ENCODE measurements at regions not wholly inside any gene's neighbourhood (a gene's known extent, or its start where the extent isn't known, plus 50 kb on each side); places are given as distances from the start of the nearest gene placed in this dataset.

- DNase-seq (ENCODE audit: low spot score), result no peak
- intact Hi-C loops (cut with DNase I), result no loop called here
Observed at GRCh38 chr15:87439090-87439489, 817.4 kb downstream of the NTRK3 start.

- intact Hi-C loops (cut with DNase I), result no loop called here
Observed at GRCh38 chr15:87433871-87434270, 822.7 kb downstream of the NTRK3 start.

GRCh38 chr15:87429754-87430153 is 826.8 kb downstream of the NTRK3 start:
- no peak for DNase-seq (ENCODE audit: low spot score)
- intact Hi-C loops (cut with DNase I), result no loop called here

More at GRCh38 chr15:87433871-87434270, 822.7 kb downstream of the NTRK3 start:
- DNase-seq (ENCODE audit: low spot score), result no peak

- no peak for DNase-seq (ENCODE audit: low spot score)
- intact Hi-C loops (cut with DNase I), result no loop called here
Observed at GRCh38 chr15:87420017-87420416, 836.5 kb downstream of the NTRK3 start.

GRCh38 chr15:87419344-87419743 is 837.2 kb downstream of the NTRK3 start:
- intact Hi-C loops (cut with DNase I), result no loop called here
- DNase-seq (ENCODE audit: low spot score), result no peak

GRCh38 chr15:87416591-87417257 is 839.8 kb downstream of the NTRK3 start:
- no peak for DNase-seq (ENCODE audit: low spot score)
- intact Hi-C loops (cut with DNase I), result no loop called here

GRCh38 chr15:87408902-87409301 is 847.6 kb downstream of the NTRK3 start:
- no peak for DNase-seq (ENCODE audit: low spot score)
- intact Hi-C loops (cut with DNase I), result no loop called here

GRCh38 chr15:87403973-87404372 is 852.6 kb downstream of the NTRK3 start:
- intact Hi-C loops (cut with DNase I), result no loop called here

GRCh38 chr15:87401973-87402372 is 854.6 kb downstream of the NTRK3 start:
- DNase-seq (ENCODE audit: low spot score), result no peak
- intact Hi-C loops (cut with DNase I), result no loop called here

More at GRCh38 chr15:87403973-87404372, 852.6 kb downstream of the NTRK3 start:
- DNase-seq (ENCODE audit: low spot score), result no peak

GRCh38 chr15:87394676-87395075 is 861.9 kb downstream of the NTRK3 start:
- no peak for DNase-seq (ENCODE audit: low spot score)
- intact Hi-C loops (cut with DNase I), result no loop called here

- DNase-seq (ENCODE audit: low spot score), result no peak
- intact Hi-C loops (cut with DNase I), result no loop called here
Observed at GRCh38 chr15:87387766-87388165, 868.8 kb downstream of the NTRK3 start.

- intact Hi-C loops (cut with DNase I), result no loop called here
- no peak for DNase-seq (ENCODE audit: low spot score)
Observed at GRCh38 chr15:87374339-87374738, 882.2 kb downstream of the NTRK3 start.

GRCh38 chr15:87369269-87369668 is 887.3 kb downstream of the NTRK3 start:
- intact Hi-C loops (cut with DNase I), result no loop called here

GRCh38 chr15:87368511-87368910 is 888.0 kb downstream of the NTRK3 start:
- intact Hi-C loops (cut with DNase I), result no loop called here
- DNase-seq (ENCODE audit: low spot score), result no peak

More at GRCh38 chr15:87369269-87369668, 887.3 kb downstream of the NTRK3 start:
- DNase-seq (ENCODE audit: low spot score), result no peak

GRCh38 chr15:87365186-87365585 is 891.4 kb downstream of the NTRK3 start:
- DNase-seq (ENCODE audit: low spot score), result no peak
- intact Hi-C loops (cut with DNase I), result no loop called here

- DNase-seq (ENCODE audit: low spot score), result no peak
- intact Hi-C loops (cut with DNase I), result no loop called here
Observed at GRCh38 chr15:87362531-87362930, 894.0 kb downstream of the NTRK3 start.

GRCh38 chr15:87357637-87358313 is 898.8 kb downstream of the NTRK3 start:
- no peak for DNase-seq (ENCODE audit: low spot score)
- intact Hi-C loops (cut with DNase I), result no loop called here

GRCh38 chr15:87355946-87356345 is 900.6 kb downstream of the NTRK3 start:
- no peak for DNase-seq (ENCODE audit: low spot score)
- intact Hi-C loops (cut with DNase I), result no loop called here

GRCh38 chr15:87354661-87355410 is 901.7 kb downstream of the NTRK3 start:
- DNase-seq (ENCODE audit: low spot score), result no peak
- intact Hi-C loops (cut with DNase I), result no loop called here

- DNase-seq (ENCODE audit: low spot score), result no peak
- intact Hi-C loops (cut with DNase I), result no loop called here
Observed at GRCh38 chr15:87349181-87349580, 907.4 kb downstream of the NTRK3 start.

GRCh38 chr15:87348746-87349145 is 907.8 kb downstream of the NTRK3 start:
- no peak for DNase-seq (ENCODE audit: low spot score)
- intact Hi-C loops (cut with DNase I), result no loop called here
